ENCODE measurements at regions not wholly inside any gene's neighbourhood (a gene's known extent, or its start where the extent isn't known, plus 50 kb on each side); places are given as distances from the start of the nearest gene placed in this dataset.

DNA sequence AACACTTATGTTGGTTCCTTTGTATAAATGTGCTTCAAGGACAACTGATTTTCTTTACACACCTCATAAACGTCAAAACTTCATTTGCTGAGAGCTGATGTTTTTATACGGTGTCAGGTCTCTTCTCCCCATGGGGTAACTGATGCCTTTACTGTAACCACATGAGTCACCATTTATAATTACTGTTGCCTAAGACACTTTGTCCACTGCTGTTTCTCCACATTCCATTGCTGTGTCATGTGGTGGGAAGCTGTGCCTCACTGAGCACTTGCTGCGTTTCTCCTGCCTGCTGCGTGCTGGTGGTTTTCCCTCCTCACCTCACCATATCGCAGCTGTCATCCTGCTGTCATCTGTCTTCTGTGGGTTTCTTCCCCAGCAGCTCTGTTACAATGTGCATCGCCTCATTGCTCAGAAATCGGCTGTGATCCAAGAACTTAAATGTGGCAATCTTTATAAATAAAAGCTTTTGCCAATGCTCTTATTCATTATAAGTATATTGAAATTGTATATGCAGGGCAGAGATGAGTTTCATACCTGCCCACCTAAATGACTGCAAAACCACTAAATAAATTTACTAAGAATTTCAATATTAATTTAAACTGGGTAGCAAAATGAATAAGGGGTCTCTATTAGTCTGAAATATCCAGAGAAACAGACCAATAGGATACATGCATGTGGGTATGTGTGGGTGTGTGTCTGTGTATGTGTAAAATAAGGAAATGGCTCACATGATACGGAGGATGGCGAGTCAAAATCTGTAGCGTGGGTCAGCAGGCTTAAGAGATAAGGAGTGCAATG lies 547.0 kb upstream of the SLITRK5 start:
- TF ChIP-seq POLR2A (IDR thresholded peaks at IDR 0.05; ENCODE audit: low read length) (no peak), GATA1 (IDR thresholded peaks at IDR 0.05; ENCODE audit: low read depth, low read length) (no peak)

Measured in erythroblast (primary cell).